ENCODE measurements at regions not wholly inside any gene's neighbourhood (a gene's known extent, or its start where the extent isn't known, plus 50 kb on each side); places are given as distances from the start of the nearest gene placed in this dataset.

GRCh38 chr1:4120557-4121292 is 220.7 kb upstream of the C1orf174 start:
- H3K36me3 ChIP-seq (ENCODE audit: control insufficient read depth, low read depth, low read length): no peaks in the 10 kb centered on the region
- no peaks in the 10 kb centered on the region for H3K9me3 ChIP-seq (ENCODE audit: control insufficient read depth, low read depth, low read length)
- H3K27me3 ChIP-seq (ENCODE audit: control insufficient read depth, insufficient read depth, low read length): no peaks in the 10 kb centered on the region
- H3K4me1 ChIP-seq (ENCODE audit: control insufficient read depth, low read depth, low read length): peaks cover 6% of the 10 kb centered on the region
- no peak overlapping the region for H3K4me3 ChIP-seq (ENCODE audit: low read length)
- H3K27ac ChIP-seq (ENCODE audit: low read length): no peak overlapping the region
- no peak overlapping the region for H3K9ac ChIP-seq (ENCODE audit: low read length)

GRCh38 chr1:4121293-4121684 is 221.2 kb upstream of the C1orf174 start:
- Histone ChIP-seq H3K4me1 (ENCODE audit: control insufficient read depth, low read depth, low read length) (peaks cover 6% of the 10 kb centered on the region), H3K27me3 (ENCODE audit: control insufficient read depth, insufficient read depth, low read length) (no peaks in the 10 kb centered on the region), H3K9me3 (ENCODE audit: control insufficient read depth, low read depth, low read length) (no peaks in the 10 kb centered on the region), H3K27ac (ENCODE audit: low read length) (no peak overlapping the region), H3K36me3 (ENCODE audit: control insufficient read depth, low read depth, low read length) (no peaks in the 10 kb centered on the region), H3K9ac (ENCODE audit: low read length) (no peak overlapping the region), H3K4me3 (ENCODE audit: low read length) (no peak overlapping the region)

GRCh38 chr1:4121834-4122512 is 221.9 kb upstream of the C1orf174 start:
- H3K27me3 ChIP-seq (ENCODE audit: control insufficient read depth, insufficient read depth, low read length): no peaks in the 10 kb centered on the region
- H3K27ac ChIP-seq (ENCODE audit: low read length): no peak overlapping the region
- H3K9ac ChIP-seq (ENCODE audit: low read length): no peak overlapping the region
- peaks cover 6% of the 10 kb centered on the region for H3K4me1 ChIP-seq (ENCODE audit: control insufficient read depth, low read depth, low read length)
- H3K9me3 ChIP-seq (ENCODE audit: control insufficient read depth, low read depth, low read length): no peaks in the 10 kb centered on the region
- H3K4me3 ChIP-seq (ENCODE audit: low read length): no peak overlapping the region
- no peaks in the 10 kb centered on the region for H3K36me3 ChIP-seq (ENCODE audit: control insufficient read depth, low read depth, low read length)

- Histone ChIP-seq H3K4me3 (ENCODE audit: low read length) (no peak overlapping the region), H3K4me1 (ENCODE audit: control insufficient read depth, low read depth, low read length) (peaks cover 6% of the 10 kb centered on the region), H3K27me3 (ENCODE audit: control insufficient read depth, insufficient read depth, low read length) (no peaks in the 10 kb centered on the region), H3K9ac (ENCODE audit: low read length) (no peak overlapping the region), H3K27ac (ENCODE audit: low read length) (no peak overlapping the region), H3K9me3 (ENCODE audit: control insufficient read depth, low read depth, low read length) (no peaks in the 10 kb centered on the region), H3K36me3 (ENCODE audit: control insufficient read depth, low read depth, low read length) (no peaks in the 10 kb centered on the region)
Measured at GRCh38 chr1:4122513-4123160, 222.6 kb upstream of the C1orf174 start.

- Histone ChIP-seq H3K9ac (ENCODE audit: low read length) (no peak overlapping the region), H3K27ac (ENCODE audit: low read length) (no peak overlapping the region), H3K9me3 (ENCODE audit: control insufficient read depth, low read depth, low read length) (no peaks in the 10 kb centered on the region), H3K27me3 (ENCODE audit: control insufficient read depth, insufficient read depth, low read length) (no peaks in the 10 kb centered on the region), H3K36me3 (ENCODE audit: control insufficient read depth, low read depth, low read length) (no peaks in the 10 kb centered on the region), H3K4me1 (ENCODE audit: control insufficient read depth, low read depth, low read length) (no peaks in the 10 kb centered on the region), H3K4me3 (ENCODE audit: low read length) (no peak overlapping the region)
Measured at GRCh38 chr1:4124631-4125145, 224.6 kb upstream of the C1orf174 start.

GRCh38 chr1:4126251-4126650 is 226.2 kb upstream of the C1orf174 start:
- no peaks in the 10 kb centered on the region for H3K27me3 ChIP-seq (ENCODE audit: control insufficient read depth, insufficient read depth, low read length)
- no peaks in the 10 kb centered on the region for H3K4me1 ChIP-seq (ENCODE audit: control insufficient read depth, low read depth, low read length)
- H3K36me3 ChIP-seq (ENCODE audit: control insufficient read depth, low read depth, low read length): no peaks in the 10 kb centered on the region
- no peak overlapping the region for H3K27ac ChIP-seq (ENCODE audit: low read length)
- H3K9ac ChIP-seq (ENCODE audit: low read length): no peak overlapping the region
- H3K9me3 ChIP-seq (ENCODE audit: control insufficient read depth, low read depth, low read length): no peaks in the 10 kb centered on the region
- H3K4me3 ChIP-seq (ENCODE audit: low read length): no peak overlapping the region

- Histone ChIP-seq H3K4me3 (ENCODE audit: low read length) (no peak overlapping the region), H3K9me3 (ENCODE audit: control insufficient read depth, low read depth, low read length) (no peaks in the 10 kb centered on the region), H3K27ac (ENCODE audit: low read length) (no peak overlapping the region), H3K9ac (ENCODE audit: low read length) (no peak overlapping the region), H3K4me1 (ENCODE audit: control insufficient read depth, low read depth, low read length) (peaks cover 2% of the 10 kb centered on the region), H3K27me3 (ENCODE audit: control insufficient read depth, insufficient read depth, low read length) (no peaks in the 10 kb centered on the region), H3K36me3 (ENCODE audit: control insufficient read depth, low read depth, low read length) (no peaks in the 10 kb centered on the region)
Measured at GRCh38 chr1:4126731-4127591, 226.9 kb upstream of the C1orf174 start.

- no peaks in the 10 kb centered on the region for H3K27me3 ChIP-seq (ENCODE audit: control insufficient read depth, insufficient read depth, low read length)
- H3K9me3 ChIP-seq (ENCODE audit: control insufficient read depth, low read depth, low read length): no peaks in the 10 kb centered on the region
- no peak overlapping the region for H3K9ac ChIP-seq (ENCODE audit: low read length)
- no peak overlapping the region for H3K4me3 ChIP-seq (ENCODE audit: low read length)
- no peaks in the 10 kb centered on the region for H3K36me3 ChIP-seq (ENCODE audit: control insufficient read depth, low read depth, low read length)
- H3K27ac ChIP-seq (ENCODE audit: low read length): no peak overlapping the region
- peaks cover 7% of the 10 kb centered on the region for H3K4me1 ChIP-seq (ENCODE audit: control insufficient read depth, low read depth, low read length)
Measured at GRCh38 chr1:4127592-4128140, 227.6 kb upstream of the C1orf174 start.

GRCh38 chr1:4128616-4129015 is 228.5 kb upstream of the C1orf174 start:
- H3K9me3 ChIP-seq (ENCODE audit: control insufficient read depth, low read depth, low read length): no peaks in the 10 kb centered on the region
- no peak overlapping the region for H3K4me3 ChIP-seq (ENCODE audit: low read length)
- H3K9ac ChIP-seq (ENCODE audit: low read length): no peak overlapping the region
- peaks cover 15% of the 10 kb centered on the region for H3K4me1 ChIP-seq (ENCODE audit: control insufficient read depth, low read depth, low read length)
- no peak overlapping the region for H3K27ac ChIP-seq (ENCODE audit: low read length)
- H3K27me3 ChIP-seq (ENCODE audit: control insufficient read depth, insufficient read depth, low read length): no peaks in the 10 kb centered on the region
- H3K36me3 ChIP-seq (ENCODE audit: control insufficient read depth, low read depth, low read length): no peaks in the 10 kb centered on the region

- no peaks in the 10 kb centered on the region for H3K27me3 ChIP-seq (ENCODE audit: control insufficient read depth, insufficient read depth, low read length)
- H3K4me3 ChIP-seq (ENCODE audit: low read length): no peak overlapping the region
- H3K9me3 ChIP-seq (ENCODE audit: control insufficient read depth, low read depth, low read length): no peaks in the 10 kb centered on the region
- H3K27ac ChIP-seq (ENCODE audit: low read length): no peak overlapping the region
- H3K9ac ChIP-seq (ENCODE audit: low read length): no peak overlapping the region
- peaks cover 17% of the 10 kb centered on the region for H3K4me1 ChIP-seq (ENCODE audit: control insufficient read depth, low read depth, low read length)
- H3K36me3 ChIP-seq (ENCODE audit: control insufficient read depth, low read depth, low read length): no peaks in the 10 kb centered on the region
Measured at GRCh38 chr1:4129693-4130092, 229.6 kb upstream of the C1orf174 start.

- Histone ChIP-seq H3K9me3 (ENCODE audit: control insufficient read depth, low read depth, low read length) (no peaks in the 10 kb centered on the region), H3K4me3 (ENCODE audit: low read length) (no peak overlapping the region), H3K36me3 (ENCODE audit: control insufficient read depth, low read depth, low read length) (no peaks in the 10 kb centered on the region), H3K27me3 (ENCODE audit: control insufficient read depth, insufficient read depth, low read length) (no peaks in the 10 kb centered on the region), H3K4me1 (ENCODE audit: control insufficient read depth, low read depth, low read length) (peaks cover 17% of the 10 kb centered on the region), H3K9ac (ENCODE audit: low read length) (no peak overlapping the region), H3K27ac (ENCODE audit: low read length) (no peak overlapping the region)
Measured at GRCh38 chr1:4130096-4130495, 230.0 kb upstream of the C1orf174 start.

All from iPS-18a (cell line).